H1 (cell line): ENCODE measurements at regions not wholly inside any gene's neighbourhood (a gene's known extent, or its start where the extent isn't known, plus 50 kb on each side); places are given as distances from the start of the nearest gene placed in this dataset.

ENCODE experiments used
- BCL11A ChIP-seq, 2 experiments: IDR thresholded peaks; one replicate each; pipeline ENCODE4 v1.6.1; 2011; ENCODE audit warnings: low read depth in 2 of 2, low read length in 2 of 2, mild to moderate bottlenecking in 2 of 2
- CTCF ChIP-seq, 3 experiments: IDR thresholded peaks; 1 replicate in 2 of 3; 2 replicates in 1 of 3; pipeline versions ENCODE4 v1.5.1 to v1.6.1; 2011; ENCODE audit warnings: low read length in 3 of 3, mild to moderate bottlenecking in 3 of 3, inconsistent platforms in 2 of 3, low read depth in 1 of 3, moderate library complexity in 1 of 3; ENCODE audit not compliant: insufficient read depth in 1 of 3; ENCODE audit errors: control extremely low read depth in 1 of 3
- GABPA ChIP-seq: IDR thresholded peaks from 2 replicates; pipeline ENCODE4 v1.6.1; 2011; ENCODE audit warnings: mild to moderate bottlenecking, low read length, moderate library complexity, borderline replicate concordance; ENCODE audit not compliant: insufficient read depth
- GTF2F1 ChIP-seq: IDR thresholded peaks from 2 replicates; pipeline ENCODE4 v1.6.1; 2012; ENCODE audit warnings: low read depth, low read length, improper control_type of control experiment, borderline replicate concordance
- RFX5 ChIP-seq: IDR thresholded peaks from 2 replicates; pipeline ENCODE4 v1.6.1; 2011; ENCODE audit warnings: low read depth, low read length, improper control_type of control experiment, borderline replicate concordance

- TF ChIP-seq CTCF (IDR thresholded peaks at IDR 0.05; ENCODE audit: control extremely low read depth in 1 of 3, insufficient read depth in 1 of 3, low read depth in 1 of 3, low read length in 3 of 3) (no peak), BCL11A (IDR thresholded peaks at IDR 0.05; ENCODE audit: low read depth in 2 of 2, low read length in 2 of 2) (no peak), GABPA (no peak), GTF2F1 (no peak), RFX5 (no peak)
Measured at GRCh38 chr1:5515501-5515900, 476.7 kb downstream of the NPHP4 start (continued).
